Frontal cortex (tissue), 3 donors: ENCODE measurements at regions not wholly inside any gene's neighbourhood (a gene's known extent, or its start where the extent isn't known, plus 50 kb on each side); places are given as distances from the start of the nearest gene placed in this dataset.
"Not testable (repeated sequence)": the region's sequence is repeated elsewhere in the genome, so short reads cannot be mapped to it uniquely, and the experiment has no call there.

Experiments
- DNase-seq, 2 donors: peaks; one replicate each; pipeline ENCODE4 v3.0.0; 2012; ENCODE audit warnings: low spot score in 2 of 2
- FAIRE-seq: peaks from 2 replicates; lab custom pipeline; 2012; peaks lifted over from hg19 to GRCh38; lab: Jason Lieb, UNC
- donor health status: control.
- donor health status: control.
- donor health status: control.

GRCh38 chr16:59886021-59886420 is 1151.9 kb upstream of the GOT2 start:
- DNase-seq (no peak), FAIRE-seq (no peak)

- no peak for FAIRE-seq
Observed at GRCh38 chr16:59881376-59881775, 1147.3 kb upstream of the GOT2 start.

GRCh38 chr16:59880611-59881010 is 1146.5 kb upstream of the GOT2 start:
- FAIRE-seq (no peak), DNase-seq (no peak)

More at GRCh38 chr16:59881376-59881775, 1147.3 kb upstream of the GOT2 start:
- DNase-seq: no peak

- DNase-seq: no peak
- FAIRE-seq: no peak
Observed at GRCh38 chr16:59878999-59879398, 1144.9 kb upstream of the GOT2 start.

DNA sequence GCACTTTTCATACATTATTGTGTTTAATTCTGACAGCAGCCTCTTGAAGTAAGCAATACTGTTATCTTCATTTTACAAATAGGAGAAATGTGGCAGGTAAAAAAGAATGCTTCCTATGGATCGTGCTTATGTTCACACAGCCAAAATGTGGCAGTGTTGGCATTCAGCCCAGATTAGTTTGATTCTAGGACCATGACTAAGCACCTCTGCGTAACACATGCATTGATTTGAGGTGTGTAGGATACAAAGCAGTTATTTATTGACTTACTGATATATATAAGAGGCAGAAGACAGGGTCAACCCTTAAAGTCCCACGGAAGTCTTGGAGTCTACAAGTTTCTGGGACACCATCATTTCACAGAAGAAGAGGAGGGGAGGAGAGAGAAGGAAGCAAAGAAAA is 1144.4 kb upstream of the GOT2 start:
- FAIRE-seq (no peak), DNase-seq (no peak)

GRCh38 chr16:59864981-59865666 is 1131.0 kb upstream of the GOT2 start:
- FAIRE-seq: no peak
- no peak for DNase-seq

- DNase-seq: no peak
- FAIRE-seq: no peak
Observed at GRCh38 chr16:59859676-59860402, 1125.7 kb upstream of the GOT2 start.

- no peak for FAIRE-seq
- no peak for DNase-seq
Observed at GRCh38 chr16:59854846-59855439, 1120.8 kb upstream of the GOT2 start.

DNA sequence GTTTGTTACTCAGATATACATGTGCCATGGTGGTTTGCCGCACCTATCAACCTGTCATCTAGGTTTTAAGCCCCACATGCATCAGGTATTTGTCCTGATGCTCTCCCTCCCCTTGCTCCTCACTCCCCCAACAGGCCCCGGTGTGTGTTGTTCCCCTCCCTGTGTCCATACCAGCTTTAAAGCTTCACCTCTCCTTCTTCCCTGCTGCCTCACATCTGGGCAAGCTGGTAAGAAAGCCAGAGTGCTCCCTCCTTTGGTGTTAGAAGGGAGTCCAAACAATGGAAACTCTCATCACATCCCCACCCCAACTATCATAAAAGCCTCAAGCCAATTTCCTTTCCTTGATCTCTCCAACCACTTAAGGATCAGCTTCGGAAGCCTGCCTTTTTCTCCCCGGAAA is 1115.6 kb upstream of the GOT2 start:
- FAIRE-seq (no peak), DNase-seq (no peak)

DNA sequence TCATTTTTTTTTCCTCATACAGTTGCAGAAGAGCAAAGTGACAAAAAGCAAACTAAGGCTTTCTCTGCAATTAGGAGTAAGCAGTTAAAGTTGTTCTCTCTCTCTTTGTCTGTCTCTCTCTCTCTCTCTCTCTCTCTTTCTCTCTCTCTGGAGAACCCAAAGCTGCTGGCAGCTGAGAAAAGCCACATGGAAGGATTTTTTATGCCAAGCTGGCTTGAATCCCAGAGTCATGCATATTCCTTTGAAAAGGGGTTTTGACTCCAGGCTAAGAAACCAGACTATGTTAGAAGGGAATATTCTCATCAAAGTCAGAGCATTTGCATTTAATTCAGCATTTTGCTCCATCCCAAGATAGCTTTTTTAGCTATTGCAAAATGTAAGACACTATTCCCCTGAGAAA is 1114.2 kb upstream of the GOT2 start:
- peak; percentile 4 to 5 for DNase-seq

DNA sequence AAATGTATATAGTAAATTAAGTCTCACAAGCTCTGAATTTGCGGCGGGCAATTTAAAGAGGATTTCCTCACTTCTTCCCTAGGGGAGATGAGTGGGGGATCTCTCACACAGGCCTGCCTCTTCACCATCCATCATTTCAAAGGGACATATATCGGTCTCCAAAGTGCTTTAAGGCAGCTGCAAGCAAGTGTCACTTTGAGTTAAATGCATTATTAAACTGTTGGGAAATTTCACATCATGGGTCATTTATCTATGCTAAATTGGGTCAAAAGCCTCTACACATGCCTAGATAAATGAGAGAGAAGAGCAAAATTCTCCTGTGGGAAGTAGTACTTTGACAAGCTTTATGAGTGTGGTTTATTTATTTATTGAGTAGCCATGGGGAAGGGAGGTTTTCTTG is 1106.1 kb upstream of the GOT2 start:
- DNase-seq (no peak), FAIRE-seq (no peak)

More for the DNA sequence above, 1114.2 kb upstream of the GOT2 start:
- FAIRE-seq: peak; percentile 66

GRCh38 chr16:59826767-59827166 is 1092.7 kb upstream of the GOT2 start:
- FAIRE-seq (no peak), DNase-seq (no peak)

GRCh38 chr16:59809488-59809887 is 1075.4 kb upstream of the GOT2 start:
- FAIRE-seq, DNase-seq: not testable (repeated sequence)

DNA sequence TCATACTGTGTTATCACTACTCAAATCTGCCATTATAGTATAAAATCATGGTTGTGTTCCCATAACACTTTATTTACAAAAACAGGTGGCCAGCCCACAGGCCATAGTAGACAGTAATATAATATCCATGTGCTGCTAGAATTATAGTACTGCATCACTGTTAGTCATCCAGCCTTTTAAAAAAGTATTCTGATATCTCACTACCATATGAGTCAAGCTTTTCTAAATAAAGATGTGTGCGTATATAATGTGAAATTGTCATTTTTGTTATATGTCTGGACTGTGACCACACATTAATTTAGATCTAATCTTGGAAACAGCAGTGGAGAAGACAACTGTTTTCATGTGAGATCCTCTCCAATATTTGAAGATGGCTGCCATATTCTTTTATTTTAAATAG is 1049.1 kb upstream of the GOT2 start:
- no peak for FAIRE-seq

DNA sequence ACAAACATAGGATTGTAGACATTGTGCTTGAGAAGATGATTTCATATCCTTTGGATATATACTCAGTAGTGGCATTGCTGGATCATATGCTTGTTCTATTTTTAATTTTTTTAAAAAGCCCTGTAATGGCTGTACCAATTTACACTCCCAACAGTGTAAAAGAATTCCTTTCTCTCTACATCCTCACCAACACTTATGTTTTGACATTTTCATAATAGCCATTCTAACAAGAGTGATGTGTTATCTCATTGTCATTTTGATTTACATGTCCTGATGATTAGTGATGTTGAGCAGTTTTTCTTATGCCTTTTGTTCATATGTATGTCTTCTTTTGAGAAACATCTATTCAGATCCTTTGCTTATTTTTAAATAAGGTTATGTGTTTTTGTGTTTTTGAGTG is 1039.2 kb upstream of the GOT2 start:
- no peak for FAIRE-seq
- no peak for DNase-seq

More for the DNA sequence above, 1049.1 kb upstream of the GOT2 start:
- DNase-seq: no peak

GRCh38 chr16:59759296-59759695 is 1025.2 kb upstream of the GOT2 start:
- DNase-seq: no peak
- FAIRE-seq: no peak

DNA sequence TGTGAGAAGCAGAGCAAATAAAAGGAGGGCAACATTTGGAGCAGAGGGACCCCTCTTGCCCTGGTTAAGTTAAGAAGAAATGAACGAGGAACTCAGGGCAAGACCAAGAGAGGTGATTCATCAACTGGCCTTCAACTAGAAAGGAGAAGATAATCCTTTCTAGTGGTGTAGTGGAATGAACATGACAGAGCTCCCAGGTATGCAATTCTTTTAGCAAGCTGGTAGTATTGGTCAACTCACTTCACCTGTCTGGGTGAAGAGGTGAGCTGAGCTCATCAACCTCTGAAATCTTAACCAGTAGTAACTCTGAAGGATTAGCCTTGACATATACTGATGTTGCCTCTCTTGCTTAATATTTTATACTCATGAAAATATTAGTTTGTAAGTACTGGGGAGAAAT is 1024.7 kb upstream of the GOT2 start:
- DNase-seq (no peak), FAIRE-seq (no peak)

GRCh38 chr16:59754854-59755253 is 1020.7 kb upstream of the GOT2 start:
- no peak for FAIRE-seq

DNA sequence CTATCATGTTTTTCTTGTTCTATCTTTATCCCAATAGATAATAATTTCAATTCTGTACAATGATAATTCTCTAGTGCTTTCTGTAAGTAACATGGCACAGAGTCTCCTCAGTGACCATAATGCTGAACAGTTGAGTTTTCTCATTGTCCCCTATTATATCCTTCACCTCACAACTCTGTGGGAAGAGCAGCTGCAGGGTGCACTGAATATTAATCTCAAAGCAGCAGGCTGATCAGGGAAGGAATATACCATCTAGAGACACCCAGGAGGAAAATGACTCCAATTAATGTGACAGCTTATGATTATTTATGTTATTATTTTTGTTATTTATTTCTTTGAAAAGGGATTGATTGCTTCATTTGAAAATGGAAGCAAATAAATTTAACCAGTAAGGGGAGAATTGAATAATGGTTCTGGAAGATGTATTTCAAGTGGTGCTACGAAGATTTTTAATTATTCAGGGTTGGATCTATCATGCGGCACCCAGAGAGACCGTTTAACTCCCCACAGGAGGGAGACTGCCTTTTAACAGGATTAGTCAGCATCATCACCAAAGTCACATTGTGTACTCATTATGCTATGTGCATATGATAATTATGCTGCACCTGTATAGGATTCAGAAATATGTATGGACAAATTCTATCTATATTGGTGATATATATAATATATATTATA is 1015.7 kb upstream of the GOT2 start:
- no peak for FAIRE-seq

More at GRCh38 chr16:59754854-59755253, 1020.7 kb upstream of the GOT2 start:
- DNase-seq: no peak

GRCh38 chr16:59748531-59748930 is 1014.4 kb upstream of the GOT2 start:
- no peak for DNase-seq
- no peak for FAIRE-seq

More for the DNA sequence above, 1015.7 kb upstream of the GOT2 start:
- DNase-seq: no peak

- FAIRE-seq (no peak), DNase-seq (no peak)
Observed at GRCh38 chr16:59743504-59743903, 1009.4 kb upstream of the GOT2 start.
